OCI-LY1 (cell line): ENCODE measurements at regions not wholly inside any gene's neighbourhood (a gene's known extent, or its start where the extent isn't known, plus 50 kb on each side); places are given as distances from the start of the nearest gene placed in this dataset.

Experiments
- H2AFZ ChIP-seq: fragments of 200-600 bp; sonication (generic), shearing (Covaris generic); 2 replicates; pipeline ENCODE4 v1.6.0; 2014; ENCODE audit warnings: antibody characterized with exemption, mild to moderate bottlenecking, low read length
- H3F3A ChIP-seq: fragments of 200-600 bp; sonication (generic), shearing (Covaris generic); 2 replicates; pipeline ENCODE4 v1.6.0; 2014; ENCODE audit warnings: mild to moderate bottlenecking, antibody characterized with exemption, low read length, moderate library complexity; ENCODE audit not compliant: insufficient read depth
- H3K27ac ChIP-seq: fragments of 200-600 bp; sonication (generic); 2 replicates; pipeline ENCODE4 v1.5.1; 2014; ENCODE audit warnings: low read length, mixed run types, mild to moderate bottlenecking, low read depth; ENCODE audit not compliant: poor library complexity, severe bottlenecking
- H3K27me3 ChIP-seq: fragments of 200-600 bp; sonication (generic); 2 replicates; pipeline ENCODE4 v1.6.0; 2014; ENCODE audit warnings: antibody characterized with exemption, mild to moderate bottlenecking, low read length, moderate library complexity; ENCODE audit not compliant: insufficient read depth
- H3K36me3 ChIP-seq: fragments of 200-600 bp; sonication (generic); 2 replicates; pipeline ENCODE4 v1.6.1; 2014; ENCODE audit warnings: mild to moderate bottlenecking, antibody characterized with exemption, low read length, moderate library complexity, mixed read lengths; ENCODE audit not compliant: insufficient read depth
- H3K4me1 ChIP-seq: fragments of 200-600 bp; sonication (generic); 2 replicates; pipeline ENCODE4 v1.5.1; 2014; ENCODE audit warnings: mild to moderate bottlenecking, low read length, moderate library complexity; ENCODE audit not compliant: insufficient read depth, severe bottlenecking
- H3K4me2 ChIP-seq: fragments of 200-600 bp; sonication (generic), shearing (Covaris generic); 2 replicates; pipeline ENCODE4 v1.6.1; 2014; ENCODE audit warnings: low read length
- H3K4me3 ChIP-seq: fragments of 200-600 bp; sonication (generic); 2 replicates; pipeline ENCODE4 v1.5.1; 2014; ENCODE audit warnings: low read length, low read depth, mild to moderate bottlenecking, mixed read lengths; ENCODE audit not compliant: poor library complexity, severe bottlenecking
- H3K79me2 ChIP-seq: fragments of 200-600 bp; shearing (Covaris generic); 2 replicates; pipeline ENCODE4 v1.6.1; 2016; ENCODE audit warnings: mixed run types, low read length, mixed read lengths; ENCODE audit not compliant: insufficient read depth
- H3K9ac ChIP-seq: fragments of 200-600 bp; sonication (generic), shearing (Covaris generic); 2 replicates; pipeline ENCODE4 v1.6.1; 2014; ENCODE audit warnings: mild to moderate bottlenecking, low read length, mixed read lengths
- H3K9me2 ChIP-seq: fragments of 200-600 bp; sonication (generic), shearing (Covaris generic); 2 replicates; pipeline ENCODE4 v1.6.1; 2014; ENCODE audit warnings: low read depth, mild to moderate bottlenecking, low read length, mixed read lengths
- H3K9me3 ChIP-seq: fragments of 200-600 bp; shearing (Covaris generic); 2 replicates; pipeline ENCODE4 v1.6.1; 2014; ENCODE audit warnings: low read length, mixed read lengths
- H4K20me1 ChIP-seq: fragments of 200-600 bp; sonication (generic), shearing (Covaris generic); 2 replicates; pipeline ENCODE4 v1.6.0; 2016; ENCODE audit warnings: mild to moderate bottlenecking, low read length; ENCODE audit not compliant: insufficient read depth
- EZH2 ChIP-seq: fragments of 200-600 bp; sonication (generic), shearing (Covaris generic); IDR thresholded peaks from 2 replicates; pipeline ENCODE4 v1.8.0; 2017; ENCODE audit warnings: borderline replicate concordance, mixed run types, mild to moderate bottlenecking, antibody characterized with exemption, low read length, moderate library complexity, mixed read lengths
- TF ChIP-seq, protein P1 (sequence below): fragments of 200-600 bp; sonication (generic), shearing (Covaris generic); IDR thresholded peaks from 2 replicates; pipeline ENCODE4 v1.5.1; 2017; ENCODE audit warnings: mild to moderate bottlenecking, antibody characterized with exemption, low read length, moderate library complexity, mixed read lengths

DNA sequence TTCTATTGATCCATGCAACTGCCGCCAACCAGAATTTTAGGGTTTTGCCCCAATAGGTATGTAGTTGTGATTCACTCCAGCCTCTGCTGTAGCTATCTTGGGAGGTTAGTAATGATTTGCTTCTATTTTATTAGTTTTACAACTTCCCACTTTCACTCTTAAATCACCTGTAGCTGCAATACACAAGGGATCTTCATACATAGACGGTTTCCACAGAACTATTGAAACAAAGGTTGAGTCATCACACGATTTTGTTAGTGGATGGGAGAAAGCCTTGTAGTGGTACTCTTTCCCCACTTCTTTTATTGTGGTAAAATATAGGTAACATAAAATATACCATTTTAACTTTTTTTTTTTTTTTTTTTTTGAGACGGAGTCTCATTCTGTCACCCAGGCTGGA lies 104.2 kb upstream of the SPRED2 start:
- no peaks in the 10 kb centered on the region for H3K9me2 ChIP-seq
- no peak for TF ChIP-seq EZH2
- TF ChIP-seq, protein P1, sequence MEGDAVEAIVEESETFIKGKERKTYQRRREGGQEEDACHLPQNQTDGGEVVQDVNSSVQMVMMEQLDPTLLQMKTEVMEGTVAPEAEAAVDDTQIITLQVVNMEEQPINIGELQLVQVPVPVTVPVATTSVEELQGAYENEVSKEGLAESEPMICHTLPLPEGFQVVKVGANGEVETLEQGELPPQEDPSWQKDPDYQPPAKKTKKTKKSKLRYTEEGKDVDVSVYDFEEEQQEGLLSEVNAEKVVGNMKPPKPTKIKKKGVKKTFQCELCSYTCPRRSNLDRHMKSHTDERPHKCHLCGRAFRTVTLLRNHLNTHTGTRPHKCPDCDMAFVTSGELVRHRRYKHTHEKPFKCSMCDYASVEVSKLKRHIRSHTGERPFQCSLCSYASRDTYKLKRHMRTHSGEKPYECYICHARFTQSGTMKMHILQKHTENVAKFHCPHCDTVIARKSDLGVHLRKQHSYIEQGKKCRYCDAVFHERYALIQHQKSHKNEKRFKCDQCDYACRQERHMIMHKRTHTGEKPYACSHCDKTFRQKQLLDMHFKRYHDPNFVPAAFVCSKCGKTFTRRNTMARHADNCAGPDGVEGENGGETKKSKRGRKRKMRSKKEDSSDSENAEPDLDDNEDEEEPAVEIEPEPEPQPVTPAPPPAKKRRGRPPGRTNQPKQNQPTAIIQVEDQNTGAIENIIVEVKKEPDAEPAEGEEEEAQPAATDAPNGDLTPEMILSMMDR = no peak
- H3K4me1 ChIP-seq = no peaks in the 10 kb centered on the region
- H3K4me2 ChIP-seq = no peak overlapping the region
- no peaks in the 10 kb centered on the region for H3F3A ChIP-seq
- H3K36me3 ChIP-seq = no peaks in the 10 kb centered on the region
- H4K20me1 ChIP-seq = no peaks in the 10 kb centered on the region
- no peak overlapping the region for H3K9ac ChIP-seq
- H2AFZ ChIP-seq = no peak overlapping the region
- H3K27ac ChIP-seq = no peak overlapping the region
- no peak overlapping the region for H3K4me3 ChIP-seq
- H3K79me2 ChIP-seq = no peaks in the 10 kb centered on the region
- H3K27me3 ChIP-seq = no peaks in the 10 kb centered on the region
- H3K9me3 ChIP-seq = no peaks in the 10 kb centered on the region

- H3K9me3 ChIP-seq = no peaks in the 10 kb centered on the region
- no peaks in the 10 kb centered on the region for H3F3A ChIP-seq
- no peak overlapping the region for H3K27ac ChIP-seq
- no peak overlapping the region for H2AFZ ChIP-seq
- H3K9me2 ChIP-seq = no peaks in the 10 kb centered on the region
- H3K4me1 ChIP-seq = no peaks in the 10 kb centered on the region
- no peak overlapping the region for H3K4me3 ChIP-seq
- no peak overlapping the region for H3K4me2 ChIP-seq
- H3K79me2 ChIP-seq = no peaks in the 10 kb centered on the region
- no peaks in the 10 kb centered on the region for H3K27me3 ChIP-seq
- H4K20me1 ChIP-seq = no peaks in the 10 kb centered on the region
- H3K9ac ChIP-seq = no peak overlapping the region
- no peak for TF ChIP-seq EZH2
- TF ChIP-seq, protein P1 = no peak
- H3K36me3 ChIP-seq = no peaks in the 10 kb centered on the region
Observed at GRCh38 chr2:65532937-65533336, 100.5 kb upstream of the SPRED2 start.

DNA sequence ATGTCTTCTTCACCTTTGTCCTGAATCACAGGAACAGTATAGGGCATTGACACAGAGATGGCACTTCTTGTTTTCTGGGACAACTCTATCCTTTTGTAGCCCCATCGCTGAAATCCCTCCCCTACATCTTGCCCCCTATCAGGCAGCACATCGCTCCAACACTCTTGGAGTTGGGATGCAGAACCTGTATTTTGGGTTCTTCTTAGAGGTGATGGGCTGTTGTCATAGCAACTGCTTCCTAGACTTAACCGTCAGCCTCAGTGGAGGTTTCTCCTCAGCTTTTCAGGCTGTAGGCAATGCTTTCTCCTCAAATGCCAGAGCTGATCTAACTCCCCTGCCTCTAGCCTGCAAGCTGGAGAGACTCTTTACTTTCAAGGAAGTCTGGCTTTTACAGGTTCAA lies 99.9 kb upstream of the SPRED2 start:
- Histone ChIP-seq H3F3A (no peaks in the 10 kb centered on the region), H3K4me2 (no peak overlapping the region), H3K4me1 (no peaks in the 10 kb centered on the region), H3K4me3 (no peak overlapping the region), H3K27me3 (no peaks in the 10 kb centered on the region), H4K20me1 (no peaks in the 10 kb centered on the region), H3K36me3 (no peaks in the 10 kb centered on the region), H3K9me3 (no peaks in the 10 kb centered on the region), H3K9me2 (no peaks in the 10 kb centered on the region), H3K79me2 (no peaks in the 10 kb centered on the region), H3K27ac (no peak overlapping the region), H3K9ac (no peak overlapping the region), H2AFZ (no peak overlapping the region)
- TF ChIP-seq, protein P1 = no peak
- no peak for TF ChIP-seq EZH2
